ENCODE measurements at regions not wholly inside any gene's neighbourhood (a gene's known extent, or its start where the extent isn't known, plus 50 kb on each side); places are given as distances from the start of the nearest gene placed in this dataset.

DNA sequence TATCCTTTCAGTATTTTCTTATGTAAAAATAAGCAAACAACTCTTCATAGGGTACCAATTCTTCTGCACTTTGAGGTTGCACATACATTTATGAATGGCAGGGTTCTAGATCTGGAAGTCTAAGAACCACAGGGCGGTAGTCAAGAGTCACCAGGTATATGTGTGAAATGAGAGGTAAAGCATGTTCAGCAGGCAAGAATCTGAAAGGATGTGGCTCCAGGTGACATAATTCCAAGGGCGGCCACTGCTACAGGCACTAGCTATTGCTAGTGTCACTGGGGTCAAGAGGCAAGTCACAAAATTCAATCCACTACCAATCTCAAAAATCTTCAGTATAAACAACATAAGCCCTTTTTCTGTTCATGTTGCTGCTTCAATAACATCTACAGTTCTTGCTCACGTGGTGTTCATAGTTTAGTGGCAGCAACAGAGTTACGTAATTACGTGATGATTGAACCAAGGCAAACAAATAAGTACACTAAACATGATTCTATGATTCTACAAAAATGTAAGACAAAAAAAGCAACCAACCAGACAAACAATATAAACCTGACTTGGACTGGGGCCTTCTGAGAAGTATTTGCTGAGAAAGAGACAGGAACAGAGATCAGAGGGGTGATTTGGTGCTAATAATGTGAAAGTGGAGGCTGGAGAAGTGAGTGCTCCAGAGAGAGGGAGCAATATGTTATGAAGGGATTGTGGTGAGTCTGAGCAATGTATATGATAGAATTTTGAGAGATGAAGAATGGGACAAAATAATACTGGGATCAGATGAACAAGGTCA lies 101.7 kb downstream of the NAA11 start:
- H3K4me3 ChIP-seq (ENCODE audit: low read length) = no peak overlapping the region
- TF ChIP-seq, protein P1, sequence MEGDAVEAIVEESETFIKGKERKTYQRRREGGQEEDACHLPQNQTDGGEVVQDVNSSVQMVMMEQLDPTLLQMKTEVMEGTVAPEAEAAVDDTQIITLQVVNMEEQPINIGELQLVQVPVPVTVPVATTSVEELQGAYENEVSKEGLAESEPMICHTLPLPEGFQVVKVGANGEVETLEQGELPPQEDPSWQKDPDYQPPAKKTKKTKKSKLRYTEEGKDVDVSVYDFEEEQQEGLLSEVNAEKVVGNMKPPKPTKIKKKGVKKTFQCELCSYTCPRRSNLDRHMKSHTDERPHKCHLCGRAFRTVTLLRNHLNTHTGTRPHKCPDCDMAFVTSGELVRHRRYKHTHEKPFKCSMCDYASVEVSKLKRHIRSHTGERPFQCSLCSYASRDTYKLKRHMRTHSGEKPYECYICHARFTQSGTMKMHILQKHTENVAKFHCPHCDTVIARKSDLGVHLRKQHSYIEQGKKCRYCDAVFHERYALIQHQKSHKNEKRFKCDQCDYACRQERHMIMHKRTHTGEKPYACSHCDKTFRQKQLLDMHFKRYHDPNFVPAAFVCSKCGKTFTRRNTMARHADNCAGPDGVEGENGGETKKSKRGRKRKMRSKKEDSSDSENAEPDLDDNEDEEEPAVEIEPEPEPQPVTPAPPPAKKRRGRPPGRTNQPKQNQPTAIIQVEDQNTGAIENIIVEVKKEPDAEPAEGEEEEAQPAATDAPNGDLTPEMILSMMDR (IDR thresholded peaks at IDR 0.05; ENCODE audit: insufficient read depth, low read depth, low read length, missing control alignments) = no peak
- DNase-seq (ENCODE audit: low read depth) = peak; percentile 8

DNA sequence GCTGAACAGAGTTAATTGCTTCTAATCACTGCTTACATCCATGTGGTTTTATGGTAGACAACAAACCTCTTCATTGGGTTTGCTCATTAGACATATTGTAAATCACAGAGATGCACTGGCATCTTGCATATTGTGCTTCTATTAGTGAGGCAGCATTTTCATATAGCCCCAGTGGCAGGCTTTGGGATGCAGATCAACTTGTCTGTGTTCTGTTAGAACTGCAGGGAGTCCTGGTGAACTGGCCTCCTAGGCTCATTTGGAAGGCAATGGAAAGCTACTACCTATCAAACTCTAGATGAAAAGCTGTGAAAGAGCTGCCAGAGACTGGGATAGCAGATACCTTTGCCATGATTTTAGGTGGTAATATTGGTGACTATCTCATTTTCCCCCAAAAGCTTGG lies 108.8 kb downstream of the NAA11 start:
- TF ChIP-seq, protein P1 (IDR thresholded peaks at IDR 0.05; ENCODE audit: insufficient read depth, low read depth, low read length, missing control alignments) = no peak
- no peak overlapping the region for H3K4me3 ChIP-seq (ENCODE audit: low read length)
- no peak for DNase-seq (ENCODE audit: low read depth)

DNA sequence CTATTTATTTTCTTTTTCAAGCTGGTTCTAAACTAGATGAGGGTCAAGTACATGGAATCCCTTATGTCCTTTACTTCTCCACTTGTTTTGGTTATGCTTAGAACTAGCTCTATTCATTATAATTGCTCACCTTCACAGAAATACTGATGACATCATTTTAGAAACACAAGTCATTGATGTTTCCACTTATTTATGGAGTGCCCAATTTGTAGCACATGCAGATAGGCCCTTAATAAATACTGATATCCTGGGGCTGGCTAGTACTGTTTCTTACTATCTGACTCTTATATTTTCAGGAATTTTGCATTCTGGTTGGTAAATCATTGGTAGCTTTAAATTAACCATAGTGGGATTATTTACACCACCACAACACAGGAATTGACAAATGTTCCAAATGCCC lies 112.2 kb downstream of the NAA11 start:
- TF ChIP-seq, protein P1 (IDR thresholded peaks at IDR 0.05; ENCODE audit: insufficient read depth, low read depth, low read length, missing control alignments) = no peak
- no peak overlapping the region for H3K4me3 ChIP-seq (ENCODE audit: low read length)
- DNase-seq (ENCODE audit: low read depth) = no peak

DNA sequence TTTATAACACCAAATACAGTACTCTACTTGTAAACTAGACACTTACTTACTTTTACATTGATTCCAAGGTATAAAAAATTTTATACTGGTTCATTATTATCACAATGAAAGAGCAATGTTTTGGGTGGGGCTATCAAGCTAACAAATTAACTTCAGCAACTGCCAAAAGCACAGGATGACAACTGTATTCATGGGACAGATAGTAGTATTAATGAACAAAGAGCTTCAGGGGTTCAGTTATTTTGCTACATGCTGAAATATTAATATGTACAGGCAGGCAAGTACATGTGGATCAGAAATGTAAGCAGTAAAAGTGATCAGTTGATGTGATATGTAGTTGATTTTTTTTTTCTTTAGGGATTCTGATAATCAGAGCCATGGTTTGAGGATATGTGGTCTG lies 112.9 kb downstream of the NAA11 start:
- no peak for DNase-seq (ENCODE audit: low read depth)
- TF ChIP-seq, protein P1 (IDR thresholded peaks at IDR 0.05; ENCODE audit: insufficient read depth, low read depth, low read length, missing control alignments) = no peak
- no peak overlapping the region for H3K4me3 ChIP-seq (ENCODE audit: low read length)

DNA sequence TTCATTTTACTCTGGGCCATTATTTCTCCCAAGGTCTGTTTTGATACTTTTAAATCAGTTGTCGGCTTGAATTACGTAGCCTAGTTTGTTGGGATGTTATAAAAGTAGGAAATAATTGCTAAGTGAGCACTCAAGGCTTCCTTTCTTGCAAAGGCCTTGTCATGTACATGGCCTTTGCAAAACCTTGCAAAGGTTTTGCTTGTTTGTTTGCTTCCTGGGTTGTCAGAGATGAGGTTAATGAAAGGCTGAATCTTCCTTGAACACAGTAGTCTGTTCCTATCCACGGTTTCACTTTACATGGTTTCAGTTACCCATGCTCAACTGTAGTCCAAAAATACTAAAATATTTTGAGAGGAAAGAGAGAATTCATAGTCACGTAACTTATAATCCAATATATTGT lies 113.5 kb downstream of the NAA11 start:
- no peak for DNase-seq (ENCODE audit: low read depth)
- TF ChIP-seq, protein P1 (IDR thresholded peaks at IDR 0.05; ENCODE audit: insufficient read depth, low read depth, low read length, missing control alignments) = no peak
- H3K4me3 ChIP-seq (ENCODE audit: low read length) = no peak overlapping the region

DNA sequence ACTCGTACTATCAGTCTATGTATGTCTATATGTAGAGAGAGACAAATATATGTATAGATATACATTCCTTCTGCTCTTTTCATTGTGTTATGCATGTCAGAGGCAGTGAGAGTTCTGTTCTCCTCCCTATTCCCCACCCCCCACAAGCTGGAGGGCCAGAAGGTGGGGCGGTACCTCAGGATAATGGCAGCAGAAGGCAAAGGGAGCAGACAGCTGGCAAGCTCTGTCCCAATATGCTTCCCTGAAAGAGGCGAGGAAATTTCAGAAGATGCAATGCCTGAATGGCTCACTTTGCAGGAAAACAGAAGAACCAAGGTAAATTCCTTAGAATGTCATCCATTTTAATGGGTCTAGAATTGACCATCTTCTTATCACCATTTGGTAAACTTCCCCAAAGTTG lies 114.4 kb downstream of the NAA11 start:
- TF ChIP-seq, protein P1 (IDR thresholded peaks at IDR 0.05; ENCODE audit: insufficient read depth, low read depth, low read length, missing control alignments) = no peak
- no peak overlapping the region for H3K4me3 ChIP-seq (ENCODE audit: low read length)
- DNase-seq (ENCODE audit: low read depth) = no peak

DNA sequence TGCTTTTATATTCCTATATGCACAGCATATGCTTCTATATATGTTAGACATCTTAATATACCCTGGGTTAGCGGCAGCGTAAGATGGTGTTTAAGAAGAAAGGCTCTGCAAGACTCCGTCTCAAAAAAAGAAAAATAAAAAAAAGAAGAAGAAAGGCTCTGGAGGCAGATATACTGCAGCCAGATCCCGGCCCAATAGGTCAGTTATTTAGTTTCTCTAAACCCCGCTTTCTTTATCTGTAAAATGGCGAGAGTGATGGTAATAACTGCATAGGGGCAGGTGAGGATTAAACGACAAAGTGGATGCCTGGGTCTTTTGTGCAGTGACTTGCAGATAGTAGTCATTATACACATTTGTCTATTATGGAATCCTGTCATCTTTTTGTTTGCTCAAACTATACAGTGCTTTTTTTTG lies 115.2 kb downstream of the NAA11 start:
- no peak for DNase-seq (ENCODE audit: low read depth)
- H3K4me3 ChIP-seq (ENCODE audit: low read length) = no peak overlapping the region
- TF ChIP-seq, protein P1 (IDR thresholded peaks at IDR 0.05; ENCODE audit: insufficient read depth, low read depth, low read length, missing control alignments) = no peak

Data from epithelial cell of esophagus (primary cell).